HepG2 (cell line): ENCODE measurements at regions not wholly inside any gene's neighbourhood (a gene's known extent, or its start where the extent isn't known, plus 50 kb on each side); places are given as distances from the start of the nearest gene placed in this dataset.

Experiments
- EZH2 ChIP-seq: conservative IDR thresholded peaks from 2 replicates; pipeline ENCODE4 v1.6.1; 2012; ENCODE audit warnings: mild to moderate bottlenecking, low read depth, low read length, moderate library complexity
- POLR2A ChIP-seq, 2 experiments: IDR thresholded peaks; 2 replicates each; pipeline ENCODE4 v1.6.1; 2011; ENCODE audit warnings: low read depth in 2 of 2, low read length in 2 of 2, mild to moderate bottlenecking in 1 of 2, moderate library complexity in 1 of 2; ENCODE audit not compliant: insufficient read depth in 1 of 2
- POLR2G ChIP-seq: fragments of 200-400 bp; formaldehyde crosslinking; IDR thresholded peaks from 2 replicates; pipeline ENCODE4 v1.6.1; 2018; ENCODE audit warnings: mild to moderate bottlenecking, low read depth, low read length, moderate library complexity

DNA sequence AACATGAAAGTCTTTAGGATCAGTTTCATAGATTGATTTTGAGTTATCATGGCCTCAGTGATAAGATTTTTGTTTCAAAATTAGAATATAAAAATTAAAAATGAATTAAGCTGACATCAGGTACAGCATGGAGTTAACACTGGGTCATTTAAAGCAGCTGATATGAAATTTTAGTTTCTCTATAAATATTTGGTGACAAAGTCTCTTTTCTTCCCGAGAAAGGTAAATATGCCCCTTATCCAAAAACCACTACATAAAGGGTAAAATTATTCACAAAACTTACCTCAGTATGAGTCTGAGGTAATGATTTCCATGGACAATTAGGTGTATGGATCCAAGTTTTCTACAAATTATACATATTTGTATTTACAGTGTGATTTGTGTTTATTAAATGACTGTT is 121.5 kb upstream of the PJA2 start:
- TF ChIP-seq EZH2 (no peak), POLR2G (no peak), POLR2A (IDR thresholded peaks at IDR 0.05; ENCODE audit: insufficient read depth in 1 of 2, low read depth in 2 of 2, low read length in 2 of 2) (no peak)
